ENCODE measurements at regions not wholly inside any gene's neighbourhood (a gene's known extent, or its start where the extent isn't known, plus 50 kb on each side); places are given as distances from the start of the nearest gene placed in this dataset.

GRCh38 chr18:76619261-76619620, 124.2 kb upstream of the ZNF516 start:
- no peak for TF ChIP-seq RELA (CRISPR knock-in tag; IDR thresholded peaks at IDR 0.05; ENCODE audit: borderline replicate concordance)
- TF ChIP-seq, protein P1, sequence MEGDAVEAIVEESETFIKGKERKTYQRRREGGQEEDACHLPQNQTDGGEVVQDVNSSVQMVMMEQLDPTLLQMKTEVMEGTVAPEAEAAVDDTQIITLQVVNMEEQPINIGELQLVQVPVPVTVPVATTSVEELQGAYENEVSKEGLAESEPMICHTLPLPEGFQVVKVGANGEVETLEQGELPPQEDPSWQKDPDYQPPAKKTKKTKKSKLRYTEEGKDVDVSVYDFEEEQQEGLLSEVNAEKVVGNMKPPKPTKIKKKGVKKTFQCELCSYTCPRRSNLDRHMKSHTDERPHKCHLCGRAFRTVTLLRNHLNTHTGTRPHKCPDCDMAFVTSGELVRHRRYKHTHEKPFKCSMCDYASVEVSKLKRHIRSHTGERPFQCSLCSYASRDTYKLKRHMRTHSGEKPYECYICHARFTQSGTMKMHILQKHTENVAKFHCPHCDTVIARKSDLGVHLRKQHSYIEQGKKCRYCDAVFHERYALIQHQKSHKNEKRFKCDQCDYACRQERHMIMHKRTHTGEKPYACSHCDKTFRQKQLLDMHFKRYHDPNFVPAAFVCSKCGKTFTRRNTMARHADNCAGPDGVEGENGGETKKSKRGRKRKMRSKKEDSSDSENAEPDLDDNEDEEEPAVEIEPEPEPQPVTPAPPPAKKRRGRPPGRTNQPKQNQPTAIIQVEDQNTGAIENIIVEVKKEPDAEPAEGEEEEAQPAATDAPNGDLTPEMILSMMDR (IDR thresholded peaks at IDR 0.05) = no peak
- TF ChIP-seq USF1 (CRISPR knock-in tag; IDR thresholded peaks at IDR 0.05) = no peak; the same call in 1 of the 2 replicates
- TF ChIP-seq ATF1 (CRISPR knock-in tag; IDR thresholded peaks at IDR 0.05) = no peak
- TF ChIP-seq ZNF121 (CRISPR knock-in tag; IDR thresholded peaks at IDR 0.05) = no peak
- TF ChIP-seq SP1 (CRISPR knock-in tag; conservative IDR thresholded peaks at IDR 0.05) = no peak
- no peak for TF ChIP-seq NR3C1 (CRISPR knock-in tag; conservative IDR thresholded peaks at IDR 0.05; ENCODE audit: low read depth)
